OCI-LY3 (cell line): ENCODE measurements at regions not wholly inside any gene's neighbourhood (a gene's known extent, or its start where the extent isn't known, plus 50 kb on each side); places are given as distances from the start of the nearest gene placed in this dataset.

ENCODE experiments used
- CTCF ChIP-seq: fragments of 200-600, 300-600 bp; sonication (generic); IDR thresholded peaks from 2 replicates; pipeline ENCODE4 v1.5.1; 2014; ENCODE audit warnings: antibody characterized with exemption, low read length, low read depth
- EZH2phosphoT487 ChIP-seq: fragments of 200-600 bp; shearing (Covaris generic); IDR thresholded peaks from 2 replicates; pipeline ENCODE4 v1.6.1; 2018; ENCODE audit warnings: antibody characterized with exemption, mixed run types, low read depth

GRCh38 chr22:49688516-49689254, 139.0 kb downstream of the BRD1 start:
- TF ChIP-seq CTCF (no peak), EZH2phosphoT487 (no peak)
